Coronary artery (tissue), 2 donors: ENCODE measurements at regions not wholly inside any gene's neighbourhood (a gene's known extent, or its start where the extent isn't known, plus 50 kb on each side); places are given as distances from the start of the nearest gene placed in this dataset.

Experiments used
- DNase-seq: peaks from one replicate; pipeline ENCODE4 v3.0.0-alpha.2; 2017; ENCODE audit warnings: low spot score
- H3K27ac ChIP-seq, 2 donors: fragments of 200-600 bp; sonication (generic); one replicate each; pipeline ENCODE4 v1.5.1; 2016 to 2019
- H3K4me3 ChIP-seq: fragments of 200-600 bp; sonication (generic); 2 replicates; pipeline ENCODE4 v1.5.1; 2016; ENCODE audit warnings: mild to moderate bottlenecking, moderate library complexity
- CTCF ChIP-seq: fragments of 200-600 bp; sonication (generic); IDR thresholded peaks from one replicate; pipeline ENCODE4 v1.5.1; 2019; ENCODE audit warnings: antibody characterized with exemption

GRCh38 chr1:38371505-38371844 lies 324.9 kb upstream of the POU3F1 start:
- TF ChIP-seq CTCF, result no peak
- no peak overlapping the region for H3K4me3 ChIP-seq
- H3K27ac ChIP-seq, result no peak overlapping the region
- no peak for DNase-seq

GRCh38 chr1:38370716-38371504 lies 324.3 kb upstream of the POU3F1 start:
- DNase-seq, result no peak
- no peak overlapping the region for H3K27ac ChIP-seq
- no peak overlapping the region for H3K4me3 ChIP-seq
- TF ChIP-seq CTCF, result no peak

- H3K27ac ChIP-seq, result no peak overlapping the region
- H3K4me3 ChIP-seq, result no peak overlapping the region
- no peak for DNase-seq
- no peak for TF ChIP-seq CTCF
Measured at GRCh38 chr1:38365242-38365641, 318.6 kb upstream of the POU3F1 start.

- peak; percentile 31 for DNase-seq
- H3K4me3 ChIP-seq, result no peak overlapping the region
- no peak for TF ChIP-seq CTCF
Measured at GRCh38 chr1:38361566-38361965, 315.0 kb upstream of the POU3F1 start.

GRCh38 chr1:38360807-38361206 lies 314.2 kb upstream of the POU3F1 start:
- no peak for TF ChIP-seq CTCF
- no peak for DNase-seq
- Histone ChIP-seq H3K27ac (no peak overlapping the region), H3K4me3 (no peak overlapping the region)

More at GRCh38 chr1:38361566-38361965, 315.0 kb upstream of the POU3F1 start:
- no peak overlapping the region for H3K27ac ChIP-seq

- DNase-seq, result no peak
- H3K4me3 ChIP-seq, result no peak overlapping the region
- no peak for TF ChIP-seq CTCF
- H3K27ac ChIP-seq, result no peak overlapping the region
Measured at GRCh38 chr1:38353956-38354355, 307.4 kb upstream of the POU3F1 start.

GRCh38 chr1:38352869-38353268 lies 306.3 kb upstream of the POU3F1 start:
- TF ChIP-seq CTCF, result no peak
- no peak overlapping the region for H3K4me3 ChIP-seq
- DNase-seq, result peak; percentile 2
- H3K27ac ChIP-seq, result no peak overlapping the region
